ENCODE measurements at regions not wholly inside any gene's neighbourhood (a gene's known extent, or its start where the extent isn't known, plus 50 kb on each side); places are given as distances from the start of the nearest gene placed in this dataset.

- Histone ChIP-seq H3K27me3 (ENCODE audit: control insufficient read depth, extremely low read depth, insufficient read depth, low read length) (no peaks in the 10 kb centered on the region), H4K20me1 (ENCODE audit: control insufficient read depth, extremely low read depth, insufficient read depth, low read length) (no peaks in the 10 kb centered on the region), H3K27ac (ENCODE audit: control insufficient read depth, insufficient read depth, low read length) (peak overlapping the region; percentile 78), H3K9ac (ENCODE audit: control insufficient read depth, extremely low read depth, insufficient read depth, low read length) (peak overlapping the region; percentile 36), H3K9me3 (ENCODE audit: control insufficient read depth, low read depth, low read length) (no peaks in the 10 kb centered on the region), H3K4me2 (ENCODE audit: control insufficient read depth, extremely low read depth, insufficient read depth, low read depth, low read length) (peak overlapping the region; percentile 76), H3K4me1 (ENCODE audit: control insufficient read depth, extremely low read depth, insufficient read depth, low read length) (peaks cover 21% of the 10 kb centered on the region), H3K36me3 (ENCODE audit: control insufficient read depth in 2 of 2, extremely low read depth in 1 of 2, insufficient read depth in 2 of 2, low read length in 2 of 2) (no peaks in the 10 kb centered on the region), H3K4me3 (ENCODE audit: control insufficient read depth in 2 of 3, extremely low read depth in 1 of 3, insufficient read depth in 2 of 3, low read depth in 1 of 3, low read length in 3 of 3) (peak overlapping the region in 2 of 3 experiments; percentile 1 to 2), H3K9me1 (ENCODE audit: control insufficient read depth, extremely low read depth, insufficient read depth, low read length) (no peaks in the 10 kb centered on the region), H2AFZ (ENCODE audit: control insufficient read depth, low read length) (no peak overlapping the region), H3K79me2 (ENCODE audit: control insufficient read depth, insufficient read depth, low read length) (no peaks in the 10 kb centered on the region)
- TF ChIP-seq EZH2 (IDR thresholded peaks at IDR 0.05; ENCODE audit: low read length) (no peak), CTCF (optimal IDR thresholded peaks at IDR 0.05 in 1 of 3, IDR thresholded peaks at IDR 0.05 in 1 of 3, conservative IDR thresholded peaks at IDR 0.05 in 1 of 3; ENCODE audit: extremely low read depth in 1 of 3, insufficient read depth in 2 of 3, low read length in 3 of 3) (no peak)
- dilution Hi-C loops (cut with MboI; ENCODE audit: extremely low pct_ligation_motif_present, low sequenced_read_pairs), result no loop called here
- DNase-seq (ENCODE audit: low read depth, low spot score) (peak; percentile 53), FAIRE-seq (peak; percentile 43)
Measured at GRCh38 chr15:67998599-67999133, 55.4 kb upstream of the PIAS1 start.

- FAIRE-seq, result no peak
- H3K27ac ChIP-seq (ENCODE audit: control insufficient read depth, insufficient read depth, low read length), result no peak overlapping the region
Measured at GRCh38 chr15:67999320-68000100, 54.6 kb upstream of the PIAS1 start.

More at GRCh38 chr15:67999320-68000100, 54.6 kb upstream of the PIAS1 start:
- TF ChIP-seq EZH2 (IDR thresholded peaks at IDR 0.05; ENCODE audit: low read length), result no peak
- TF ChIP-seq CTCF (optimal IDR thresholded peaks at IDR 0.05 in 1 of 3, IDR thresholded peaks at IDR 0.05 in 1 of 3, conservative IDR thresholded peaks at IDR 0.05 in 1 of 3; ENCODE audit: extremely low read depth in 1 of 3, insufficient read depth in 2 of 3, low read length in 3 of 3), result no peak
- H3K79me2 ChIP-seq (ENCODE audit: control insufficient read depth, insufficient read depth, low read length), result no peaks in the 10 kb centered on the region
- DNase-seq (ENCODE audit: low read depth, low spot score), result no peak
- no peaks in the 10 kb centered on the region for H3K9me3 ChIP-seq (ENCODE audit: control insufficient read depth, low read depth, low read length)
- peaks cover 21% of the 10 kb centered on the region for H3K4me1 ChIP-seq (ENCODE audit: control insufficient read depth, extremely low read depth, insufficient read depth, low read length)
- no peaks in the 10 kb centered on the region for H3K9me1 ChIP-seq (ENCODE audit: control insufficient read depth, extremely low read depth, insufficient read depth, low read length)
- H3K4me2 ChIP-seq (ENCODE audit: control insufficient read depth, extremely low read depth, insufficient read depth, low read depth, low read length), result peak overlapping the region; percentile 76
- no peaks in the 10 kb centered on the region for H4K20me1 ChIP-seq (ENCODE audit: control insufficient read depth, extremely low read depth, insufficient read depth, low read length)
- H3K36me3 ChIP-seq (ENCODE audit: control insufficient read depth in 2 of 2, extremely low read depth in 1 of 2, insufficient read depth in 2 of 2, low read length in 2 of 2), result no peaks in the 10 kb centered on the region
- H3K4me3 ChIP-seq (ENCODE audit: control insufficient read depth in 2 of 3, extremely low read depth in 1 of 3, insufficient read depth in 2 of 3, low read depth in 1 of 3, low read length in 3 of 3), result no peak overlapping the region
- H3K27me3 ChIP-seq (ENCODE audit: control insufficient read depth, extremely low read depth, insufficient read depth, low read length), result no peaks in the 10 kb centered on the region
- no peak overlapping the region for H2AFZ ChIP-seq (ENCODE audit: control insufficient read depth, low read length)
- no peak overlapping the region for H3K9ac ChIP-seq (ENCODE audit: control insufficient read depth, extremely low read depth, insufficient read depth, low read length)
- dilution Hi-C loops (cut with MboI; ENCODE audit: extremely low pct_ligation_motif_present, low sequenced_read_pairs), result no loop called here
